ENCODE measurements at regions not wholly inside any gene's neighbourhood (a gene's known extent, or its start where the extent isn't known, plus 50 kb on each side); places are given as distances from the start of the nearest gene placed in this dataset.
"Not testable (repeated sequence)": the region's sequence is repeated elsewhere in the genome, so short reads cannot be mapped to it uniquely, and the experiment has no call there.

GRCh38 chr5:56313004-56313531, 79.9 kb upstream of the ANKRD55 start:
- H3K36me3 ChIP-seq = no peaks in the 10 kb centered on the region
- no peak overlapping the region for H3K4me3 ChIP-seq
- H3K27me3 ChIP-seq = no peaks in the 10 kb centered on the region
- no peaks in the 10 kb centered on the region for H3K9me3 ChIP-seq
- DNase-seq = no peak

GRCh38 chr5:56311306-56311905, 78.3 kb upstream of the ANKRD55 start:
- Histone ChIP-seq H3K36me3 (no peaks in the 10 kb centered on the region), H3K4me3 (no peak overlapping the region), H3K27me3 (no peaks in the 10 kb centered on the region), H3K9me3 (no peaks in the 10 kb centered on the region)
- DNase-seq = no peak

DNA sequence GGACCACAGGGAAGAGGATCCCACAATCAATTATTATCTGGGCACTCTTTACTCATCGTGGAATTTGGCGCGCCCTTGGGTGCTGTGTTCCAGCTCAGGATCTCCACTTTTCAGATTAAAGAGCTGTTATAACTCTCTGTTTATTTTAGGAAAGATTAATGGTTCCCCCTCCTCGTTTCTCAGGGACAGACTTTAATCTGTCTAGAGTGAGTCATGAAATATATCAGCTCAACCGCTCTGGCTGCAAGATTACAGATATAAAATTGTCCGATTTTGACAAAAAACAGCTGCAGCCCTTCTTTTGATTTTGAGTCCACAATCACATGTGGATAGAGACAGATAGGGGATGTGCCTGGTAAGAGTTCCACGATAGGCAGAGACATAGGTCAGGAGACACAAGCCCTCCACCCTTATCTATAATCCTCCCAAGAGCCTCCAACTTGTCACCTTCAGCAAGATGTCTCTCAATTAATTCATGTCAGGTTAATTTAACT, 77.6 kb upstream of the ANKRD55 start:
- no peaks in the 10 kb centered on the region for H3K9me3 ChIP-seq
- H3K27me3 ChIP-seq = no peaks in the 10 kb centered on the region
- peak; percentile 54 for DNase-seq
- H3K36me3 ChIP-seq = no peaks in the 10 kb centered on the region
- H3K4me3 ChIP-seq = no peak overlapping the region

DNA sequence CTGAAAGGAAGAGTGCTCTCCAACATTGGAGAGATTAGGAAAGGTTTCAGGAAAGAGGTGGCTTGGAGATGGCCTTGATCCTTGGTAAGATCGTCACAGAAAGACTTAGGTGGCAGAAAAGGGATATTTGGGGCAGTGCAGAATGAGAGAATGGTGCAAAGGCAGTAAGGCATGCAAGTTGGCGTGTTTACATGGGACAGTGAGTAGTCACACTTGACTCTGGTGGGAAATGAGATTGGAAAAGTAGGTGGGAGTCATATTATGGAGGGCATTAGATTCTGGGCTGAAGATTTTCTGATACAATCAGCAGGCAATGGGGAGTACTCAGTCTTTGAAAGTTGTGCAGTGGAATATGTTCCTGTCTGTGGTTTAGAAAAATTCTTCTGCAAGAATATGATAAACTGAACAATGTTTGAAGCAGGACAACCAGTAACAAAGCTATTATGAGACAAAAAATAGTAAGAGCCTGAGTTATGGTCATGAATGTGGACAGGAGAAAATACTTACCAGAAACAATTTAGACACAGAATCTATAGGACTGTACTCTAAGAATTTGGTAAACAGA, 76.2 kb upstream of the ANKRD55 start:
- Histone ChIP-seq H3K9me3 (no peaks in the 10 kb centered on the region), H3K27me3 (no peaks in the 10 kb centered on the region), H3K4me3 (no peak overlapping the region), H3K36me3 (no peaks in the 10 kb centered on the region)
- no peak for DNase-seq

DNA sequence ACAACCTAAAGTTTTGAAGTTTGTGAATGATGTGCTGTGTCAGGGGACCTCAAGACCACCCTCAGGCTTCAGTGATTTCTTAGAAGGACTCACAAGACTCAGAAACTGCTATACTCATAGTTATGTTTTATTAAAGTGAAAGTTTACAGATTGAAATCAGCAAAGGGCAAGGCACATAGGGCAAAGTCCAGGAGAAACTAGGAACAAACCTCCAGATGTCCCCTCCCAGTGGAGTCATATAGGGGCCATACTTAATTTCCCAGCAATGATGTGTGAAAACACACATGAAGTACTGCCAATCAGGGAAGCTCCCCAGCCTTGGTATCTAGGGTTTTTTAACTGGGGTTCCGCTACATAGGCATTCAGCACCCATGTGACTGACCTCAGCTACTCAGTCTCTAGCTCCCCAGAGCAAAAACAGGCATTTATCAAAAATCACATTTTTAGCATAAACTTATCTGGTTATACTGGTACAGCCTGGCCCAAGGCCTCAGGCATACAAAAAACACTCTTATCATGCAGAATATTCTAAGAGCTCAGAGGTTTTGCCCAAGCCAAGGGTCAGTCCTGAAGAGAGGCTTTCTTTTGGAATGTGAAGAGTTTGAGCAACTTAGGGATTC, 74.7 kb upstream of the ANKRD55 start:
- H3K9me3 ChIP-seq = no peaks in the 10 kb centered on the region
- no peaks in the 10 kb centered on the region for H3K27me3 ChIP-seq
- H3K4me3 ChIP-seq = no peak overlapping the region
- DNase-seq = no peak
- no peaks in the 10 kb centered on the region for H3K36me3 ChIP-seq

GRCh38 chr5:56306433-56307150, 73.5 kb upstream of the ANKRD55 start:
- no peaks in the 10 kb centered on the region for H3K36me3 ChIP-seq
- DNase-seq = no peak
- H3K9me3 ChIP-seq = no peaks in the 10 kb centered on the region; the same call in 1 of the 2 replicates
- no peak overlapping the region for H3K4me3 ChIP-seq
- H3K27me3 ChIP-seq = no peaks in the 10 kb centered on the region

GRCh38 chr5:56305001-56305950, 72.1 kb upstream of the ANKRD55 start:
- Histone ChIP-seq H3K27me3 (no peaks in the 10 kb centered on the region), H3K4me3 (no peak overlapping the region), H3K9me3 (peaks cover 3% of the 10 kb centered on the region; the same call in 1 of the 2 replicates), H3K36me3 (no peaks in the 10 kb centered on the region)
- no peak for DNase-seq

GRCh38 chr5:56303511-56303910, 70.4 kb upstream of the ANKRD55 start:
- no peaks in the 10 kb centered on the region for H3K27me3 ChIP-seq
- H3K9me3 ChIP-seq = peaks cover 3% of the 10 kb centered on the region; the same call in 1 of the 2 replicates
- DNase-seq = no peak
- no peaks in the 10 kb centered on the region for H3K36me3 ChIP-seq
- H3K4me3 ChIP-seq = no peak overlapping the region

GRCh38 chr5:56302027-56302426, 68.9 kb upstream of the ANKRD55 start:
- no peaks in the 10 kb centered on the region for H3K36me3 ChIP-seq
- peaks cover 3% of the 10 kb centered on the region; the same call in 1 of the 2 replicates for H3K9me3 ChIP-seq
- H3K27me3 ChIP-seq = no peaks in the 10 kb centered on the region
- no peak for DNase-seq
- no peak overlapping the region for H3K4me3 ChIP-seq

- DNase-seq = peak; percentile 24
- Histone ChIP-seq H3K4me3 (no peak overlapping the region), H3K27me3 (no peaks in the 10 kb centered on the region), H3K9me3 (peaks cover 3% of the 10 kb centered on the region; the same call in 1 of the 2 replicates), H3K36me3 (no peaks in the 10 kb centered on the region)
These were observed 67.9 kb upstream of the ANKRD55 start for GRCh38 chr5:56301069-56301468.

- no peak for DNase-seq
- H3K9me3 ChIP-seq = peaks cover 3% of the 10 kb centered on the region; the same call in 1 of the 2 replicates
- no peak overlapping the region for H3K4me3 ChIP-seq
- H3K27me3 ChIP-seq = no peaks in the 10 kb centered on the region
- no peaks in the 10 kb centered on the region for H3K36me3 ChIP-seq
These were observed 66.1 kb upstream of the ANKRD55 start for GRCh38 chr5:56299212-56299611.

- no peak for DNase-seq
- Histone ChIP-seq H3K9me3 (peaks cover 3% of the 10 kb centered on the region; the same call in 1 of the 2 replicates), H3K27me3 (no peaks in the 10 kb centered on the region), H3K4me3 (no peak overlapping the region), H3K36me3 (no peaks in the 10 kb centered on the region)
These were observed 65.4 kb upstream of the ANKRD55 start for GRCh38 chr5:56298336-56299090.

GRCh38 chr5:56297851-56298250, 64.7 kb upstream of the ANKRD55 start:
- Histone ChIP-seq H3K4me3 (no peak overlapping the region), H3K36me3 (no peaks in the 10 kb centered on the region), H3K27me3 (no peaks in the 10 kb centered on the region), H3K9me3 (peaks cover 3% of the 10 kb centered on the region; the same call in 1 of the 2 replicates)
- DNase-seq = no peak

DNA sequence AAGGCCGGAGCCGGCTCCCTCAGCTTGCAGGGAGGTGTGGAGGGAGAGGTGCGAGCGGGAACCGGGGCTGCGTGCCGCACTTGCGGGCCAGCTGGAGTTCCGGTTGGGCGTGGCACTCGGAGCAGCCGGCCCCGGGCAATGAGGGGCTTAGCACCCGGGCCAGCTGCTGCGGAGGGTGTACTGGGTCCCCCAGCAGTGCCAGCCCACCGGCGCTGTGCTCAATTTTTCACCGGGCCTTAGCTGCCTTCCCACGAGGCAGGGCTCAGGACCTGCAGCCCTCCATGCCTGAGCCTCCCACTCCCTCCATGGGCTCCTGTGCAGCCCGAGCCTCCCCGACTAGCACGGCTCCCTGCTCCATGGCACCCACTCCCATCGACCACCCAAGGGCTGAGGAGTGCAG, 62.2 kb upstream of the ANKRD55 start:
- not testable (repeated sequence) for DNase-seq, H3K27me3 ChIP-seq, H3K9me3 ChIP-seq, H3K4me3 ChIP-seq, H3K36me3 ChIP-seq

DNA sequence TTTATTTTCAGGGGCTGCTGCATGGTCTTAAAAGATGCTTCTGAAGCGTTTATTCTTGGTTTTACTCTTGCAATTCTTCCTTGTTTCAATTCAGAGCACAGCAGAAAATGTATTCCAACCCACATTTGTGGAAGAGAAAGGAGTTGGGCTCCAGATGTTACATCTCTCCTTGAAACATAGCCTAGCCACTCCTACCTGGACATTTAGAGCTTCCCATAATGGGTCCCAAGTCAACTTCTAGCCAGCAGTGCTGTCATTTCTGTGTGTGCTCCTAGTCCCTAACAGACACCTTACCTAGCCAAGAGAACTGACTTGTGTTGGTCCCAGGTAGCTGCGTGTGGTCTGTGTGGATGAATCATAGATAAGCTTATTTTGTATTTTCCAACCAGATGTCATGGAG, 61.2 kb upstream of the ANKRD55 start:
- Histone ChIP-seq H3K4me3 (no peak overlapping the region), H3K27me3 (no peaks in the 10 kb centered on the region), H3K36me3 (no peaks in the 10 kb centered on the region), H3K9me3 (no peaks in the 10 kb centered on the region)
- no peak for DNase-seq

Data from MG63 (cell line).